ENCODE measurements at regions not wholly inside any gene's neighbourhood (a gene's known extent, or its start where the extent isn't known, plus 50 kb on each side); places are given as distances from the start of the nearest gene placed in this dataset.

- no peak for DNase-seq
- no peak overlapping the region for H3K4me2 ChIP-seq (ENCODE audit: low read length, poor library complexity, severe bottlenecking)
- no peak overlapping the region for H2BK5ac ChIP-seq (ENCODE audit: low read depth, low read length, poor library complexity, severe bottlenecking)
- H3K14ac ChIP-seq (ENCODE audit: low read length in 2 of 2), result no peak overlapping the region
- H3K79me1 ChIP-seq (replicated peaks; ENCODE audit: low read length, poor library complexity, severe bottlenecking), result no peaks in the 10 kb centered on the region
- no peak overlapping the region for H3K18ac ChIP-seq (ENCODE audit: low read depth in 1 of 2, low read length in 2 of 2)
- H2BK120ac ChIP-seq (ENCODE audit: low read depth, low read length), result no peak overlapping the region
- H3K27ac ChIP-seq (ENCODE audit: low read length, poor library complexity, severe bottlenecking), result no peak overlapping the region
- H3K4me3 ChIP-seq (ENCODE audit: insufficient read depth in 1 of 2, low read depth in 1 of 2, low read length in 2 of 2), result no peak overlapping the region
- H2BK12ac ChIP-seq (ENCODE audit: low read length in 2 of 2), result no peak overlapping the region
- H3K9me3 ChIP-seq (ENCODE audit: control insufficient read depth, low read length), result peaks cover 2% of the 10 kb centered on the region
- no peak overlapping the region for H4K8ac ChIP-seq (ENCODE audit: low read length)
- no peaks in the 10 kb centered on the region for H3K36me3 ChIP-seq (ENCODE audit: control insufficient read depth in 1 of 2, insufficient read depth in 2 of 2, low read depth in 1 of 2, low read length in 2 of 2)
- 84% methylated on average over 7 of the region's 7 CpGs for WGBS
- no peaks in the 10 kb centered on the region for H3K4me1 ChIP-seq (ENCODE audit: control insufficient read depth, insufficient read depth, low read depth, low read length)
- H3K23ac ChIP-seq (ENCODE audit: low read length in 2 of 2), result no peak overlapping the region
- H2BK15ac ChIP-seq (ENCODE audit: low read depth, poor library complexity, severe bottlenecking), result no peak overlapping the region
- no peak overlapping the region for H3K4ac ChIP-seq (ENCODE audit: low read depth in 1 of 2, low read length in 2 of 2)
- no peak overlapping the region for H2AK5ac ChIP-seq (ENCODE audit: low read length, severe bottlenecking)
- H4K91ac ChIP-seq (ENCODE audit: low read length), result no peak overlapping the region
- H3K27me3 ChIP-seq (ENCODE audit: control insufficient read depth in 1 of 2, insufficient read depth in 1 of 2, low read length in 2 of 2), result no peaks in the 10 kb centered on the region
- H2AFZ ChIP-seq (ENCODE audit: low read depth, low read length), result no peak overlapping the region
- no peak overlapping the region for H3K9ac ChIP-seq (ENCODE audit: low read length)
These were observed 396.5 kb upstream of the PFKP start for GRCh38 chr10:2670864-2671263.

DNA sequence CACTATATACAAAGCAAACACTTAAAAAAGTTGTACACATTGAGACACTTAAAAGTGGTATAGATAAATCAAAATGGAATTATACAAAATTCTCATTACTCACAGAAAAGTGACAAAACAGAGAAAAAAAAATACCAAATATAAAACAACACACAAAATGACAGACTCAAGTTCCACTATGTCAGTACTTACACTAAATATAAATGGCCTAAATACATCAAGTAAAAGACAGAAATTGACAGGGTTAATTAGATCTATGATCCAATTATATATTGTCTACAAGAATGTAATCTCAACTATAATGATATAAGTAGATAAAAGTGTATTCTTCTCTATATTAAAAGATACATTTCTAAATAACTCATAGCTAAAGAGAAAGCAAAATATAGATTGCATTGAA lies 401.6 kb upstream of the PFKP start:
- Histone ChIP-seq H3K4ac (ENCODE audit: low read depth in 1 of 2, low read length in 2 of 2) (no peak overlapping the region), H3K4me1 (ENCODE audit: control insufficient read depth, insufficient read depth, low read depth, low read length) (no peaks in the 10 kb centered on the region), H2BK15ac (ENCODE audit: low read depth, poor library complexity, severe bottlenecking) (no peak overlapping the region), H3K79me1 (replicated peaks; ENCODE audit: low read length, poor library complexity, severe bottlenecking) (no peaks in the 10 kb centered on the region), H3K4me3 (ENCODE audit: insufficient read depth in 1 of 2, low read depth in 1 of 2, low read length in 2 of 2) (no peak overlapping the region), H2AK5ac (ENCODE audit: low read length, severe bottlenecking) (no peak overlapping the region), H3K9me3 (ENCODE audit: control insufficient read depth, low read length) (peaks cover 15% of the 10 kb centered on the region), H3K14ac (ENCODE audit: low read length in 2 of 2) (no peak overlapping the region), H2BK5ac (ENCODE audit: low read depth, low read length, poor library complexity, severe bottlenecking) (no peak overlapping the region), H3K9ac (ENCODE audit: low read length) (no peak overlapping the region), H3K36me3 (ENCODE audit: control insufficient read depth in 1 of 2, insufficient read depth in 2 of 2, low read depth in 1 of 2, low read length in 2 of 2) (no peaks in the 10 kb centered on the region), H3K4me2 (ENCODE audit: low read length, poor library complexity, severe bottlenecking) (no peak overlapping the region), H3K23ac (ENCODE audit: low read length in 2 of 2) (no peak overlapping the region), H3K27ac (ENCODE audit: low read length, poor library complexity, severe bottlenecking) (no peak overlapping the region), H2BK120ac (ENCODE audit: low read depth, low read length) (no peak overlapping the region), H4K91ac (ENCODE audit: low read length) (no peak overlapping the region), H2BK12ac (ENCODE audit: low read length in 2 of 2) (no peak overlapping the region), H3K27me3 (ENCODE audit: control insufficient read depth in 1 of 2, insufficient read depth in 1 of 2, low read length in 2 of 2) (no peaks in the 10 kb centered on the region), H3K18ac (ENCODE audit: low read depth in 1 of 2, low read length in 2 of 2) (no peak overlapping the region), H4K8ac (ENCODE audit: low read length) (no peak overlapping the region), H2AFZ (ENCODE audit: low read depth, low read length) (no peak overlapping the region)
- DNase-seq, result no peak

- Histone ChIP-seq H2BK120ac (ENCODE audit: low read depth, low read length) (no peak overlapping the region), H2BK12ac (ENCODE audit: low read length in 2 of 2) (no peak overlapping the region), H4K91ac (ENCODE audit: low read length) (no peak overlapping the region), H3K4me1 (ENCODE audit: control insufficient read depth, insufficient read depth, low read depth, low read length) (no peaks in the 10 kb centered on the region), H3K36me3 (ENCODE audit: control insufficient read depth in 1 of 2, insufficient read depth in 2 of 2, low read depth in 1 of 2, low read length in 2 of 2) (no peaks in the 10 kb centered on the region), H3K23ac (ENCODE audit: low read length in 2 of 2) (no peak overlapping the region), H3K4me3 (ENCODE audit: insufficient read depth in 1 of 2, low read depth in 1 of 2, low read length in 2 of 2) (no peak overlapping the region), H3K9me3 (ENCODE audit: control insufficient read depth, low read length) (peaks cover 8% of the 10 kb centered on the region), H3K4me2 (ENCODE audit: low read length, poor library complexity, severe bottlenecking) (no peak overlapping the region), H3K14ac (ENCODE audit: low read length in 2 of 2) (no peak overlapping the region), H2AK5ac (ENCODE audit: low read length, severe bottlenecking) (no peak overlapping the region), H3K79me1 (replicated peaks; ENCODE audit: low read length, poor library complexity, severe bottlenecking) (no peaks in the 10 kb centered on the region), H4K8ac (ENCODE audit: low read length) (no peak overlapping the region), H3K27ac (ENCODE audit: low read length, poor library complexity, severe bottlenecking) (no peak overlapping the region), H3K18ac (ENCODE audit: low read depth in 1 of 2, low read length in 2 of 2) (no peak overlapping the region), H3K27me3 (ENCODE audit: control insufficient read depth in 1 of 2, insufficient read depth in 1 of 2, low read length in 2 of 2) (no peaks in the 10 kb centered on the region), H2BK15ac (ENCODE audit: low read depth, poor library complexity, severe bottlenecking) (no peak overlapping the region), H3K4ac (ENCODE audit: low read depth in 1 of 2, low read length in 2 of 2) (no peak overlapping the region), H2AFZ (ENCODE audit: low read depth, low read length) (no peak overlapping the region), H2BK5ac (ENCODE audit: low read depth, low read length, poor library complexity, severe bottlenecking) (no peak overlapping the region), H3K9ac (ENCODE audit: low read length) (no peak overlapping the region)
- DNase-seq, result no peak
- WGBS, result 84% methylated on average over 10 of the region's 10 CpGs
These were observed 407.1 kb upstream of the PFKP start for GRCh38 chr10:2660276-2660675.

DNA sequence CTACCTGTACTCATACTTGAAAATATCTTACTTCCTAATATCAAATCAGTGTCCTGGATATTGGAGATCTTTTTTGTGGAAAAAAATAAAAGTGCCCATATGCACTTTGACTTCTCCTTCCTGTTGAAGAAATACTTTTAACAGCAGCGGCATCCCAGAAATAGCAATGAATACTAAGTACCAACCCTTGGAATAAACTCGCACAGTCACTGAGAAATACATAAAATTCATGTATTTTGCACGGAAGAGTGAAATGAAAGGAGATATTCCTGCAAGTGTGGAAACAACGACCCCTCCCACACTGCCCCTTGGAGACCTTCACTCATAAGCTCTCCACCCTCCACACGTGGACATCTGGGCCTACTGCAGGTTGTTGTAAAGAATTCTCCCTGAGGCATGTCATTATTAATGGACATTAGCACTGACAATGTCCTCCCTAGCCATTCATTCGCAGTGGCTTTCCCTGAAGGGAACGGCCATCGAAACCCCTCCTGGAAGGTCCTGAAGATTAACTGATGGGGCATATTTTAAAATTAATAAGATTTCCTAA lies 407.6 kb upstream of the PFKP start:
- DNase-seq, result no peak
- Histone ChIP-seq H2AK5ac (ENCODE audit: low read length, severe bottlenecking) (no peak overlapping the region), H3K9me3 (ENCODE audit: control insufficient read depth, low read length) (peaks cover 6% of the 10 kb centered on the region), H3K4ac (ENCODE audit: low read depth in 1 of 2, low read length in 2 of 2) (no peak overlapping the region), H2BK12ac (ENCODE audit: low read length in 2 of 2) (no peak overlapping the region), H3K23ac (ENCODE audit: low read length in 2 of 2) (no peak overlapping the region), H3K79me1 (replicated peaks; ENCODE audit: low read length, poor library complexity, severe bottlenecking) (no peaks in the 10 kb centered on the region), H3K14ac (ENCODE audit: low read length in 2 of 2) (no peak overlapping the region), H3K4me1 (ENCODE audit: control insufficient read depth, insufficient read depth, low read depth, low read length) (no peaks in the 10 kb centered on the region), H2BK120ac (ENCODE audit: low read depth, low read length) (no peak overlapping the region), H3K4me2 (ENCODE audit: low read length, poor library complexity, severe bottlenecking) (no peak overlapping the region), H3K36me3 (ENCODE audit: control insufficient read depth in 1 of 2, insufficient read depth in 2 of 2, low read depth in 1 of 2, low read length in 2 of 2) (no peaks in the 10 kb centered on the region), H3K4me3 (ENCODE audit: insufficient read depth in 1 of 2, low read depth in 1 of 2, low read length in 2 of 2) (no peak overlapping the region), H4K8ac (ENCODE audit: low read length) (no peak overlapping the region), H3K27me3 (ENCODE audit: control insufficient read depth in 1 of 2, insufficient read depth in 1 of 2, low read length in 2 of 2) (no peaks in the 10 kb centered on the region), H3K18ac (ENCODE audit: low read depth in 1 of 2, low read length in 2 of 2) (no peak overlapping the region), H4K91ac (ENCODE audit: low read length) (no peak overlapping the region), H2BK15ac (ENCODE audit: low read depth, poor library complexity, severe bottlenecking) (no peak overlapping the region), H2AFZ (ENCODE audit: low read depth, low read length) (no peak overlapping the region), H3K9ac (ENCODE audit: low read length) (no peak overlapping the region), H3K27ac (ENCODE audit: low read length, poor library complexity, severe bottlenecking) (no peak overlapping the region), H2BK5ac (ENCODE audit: low read depth, low read length, poor library complexity, severe bottlenecking) (no peak overlapping the region)
- 74% methylated on average over 3 of the region's 8 CpGs for WGBS

All from mesenchymal stem cell (in vitro differentiated cells and primary cell).